ENCODE measurements at regions not wholly inside any gene's neighbourhood (a gene's known extent, or its start where the extent isn't known, plus 50 kb on each side); places are given as distances from the start of the nearest gene placed in this dataset.
"Not testable (repeated sequence)": the region's sequence is repeated elsewhere in the genome, so short reads cannot be mapped to it uniquely, and the experiment has no call there.

DNA sequence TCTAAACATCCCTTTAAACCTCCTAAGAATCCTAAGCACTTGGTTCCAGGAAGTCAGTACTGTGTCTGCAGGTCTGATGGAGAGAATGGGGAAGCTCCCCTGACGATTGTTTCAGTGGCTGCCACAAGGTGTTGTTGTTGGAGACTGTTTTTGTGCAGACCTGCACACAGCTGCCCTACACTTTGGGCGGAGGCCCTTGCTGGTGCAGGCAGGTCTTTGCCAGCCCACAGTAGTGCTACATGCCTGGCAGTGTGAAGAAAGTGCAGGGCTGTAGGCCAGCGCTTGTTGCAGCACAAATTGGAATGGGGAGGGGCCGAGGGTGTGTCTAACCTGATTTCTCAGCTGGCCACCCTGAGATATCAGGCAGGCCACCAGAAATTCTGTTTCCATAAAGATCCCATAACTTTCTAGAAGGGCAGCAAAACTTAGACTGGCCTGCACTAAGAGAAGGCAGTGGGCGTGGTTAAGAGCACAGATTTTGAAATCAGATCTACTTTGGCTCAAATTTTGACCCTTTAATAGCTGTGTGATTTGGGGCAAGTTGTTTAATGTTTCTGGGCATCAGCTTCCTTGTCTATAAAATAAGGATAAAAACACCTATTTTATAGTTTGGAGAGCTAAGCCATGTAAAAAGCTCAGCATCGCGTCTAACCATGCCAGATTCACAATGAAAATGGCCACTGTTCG is 83.7 kb upstream of the SLC1A4 start:
- no peak for DNase-seq (ENCODE audit: extremely low read depth, low read depth)

DNA sequence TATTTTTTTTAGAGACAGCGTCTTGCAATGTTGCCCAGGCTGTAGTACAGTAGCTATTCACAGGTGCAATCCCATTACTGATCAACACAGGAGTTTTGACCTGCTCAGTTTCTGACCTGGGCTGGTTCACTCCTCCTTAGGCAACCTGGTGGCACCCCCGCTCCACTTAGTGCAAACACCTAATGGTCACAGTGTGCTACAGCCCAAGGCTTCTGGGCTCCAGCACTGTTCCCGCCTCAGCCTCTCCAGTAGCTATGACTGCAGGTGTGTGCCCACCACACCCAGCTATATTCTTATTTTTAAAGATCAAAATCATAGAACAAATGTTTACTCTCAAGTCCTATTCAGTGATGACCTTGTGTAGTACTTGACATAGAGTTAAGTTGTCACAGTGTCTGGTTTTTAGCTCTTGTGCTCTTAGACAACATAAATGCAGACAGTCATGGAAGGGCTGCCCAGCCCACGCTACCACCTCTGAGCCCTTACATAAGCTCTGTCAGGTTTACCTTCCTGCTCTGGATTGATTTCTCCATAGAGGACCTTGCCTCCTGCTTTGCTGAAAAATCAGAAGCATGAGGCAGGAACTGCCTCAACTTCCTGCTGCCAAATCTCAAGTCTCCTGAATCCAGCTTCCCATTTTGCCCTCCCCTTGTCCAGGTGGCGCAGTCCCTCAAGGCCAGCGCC is 82.2 kb upstream of the SLC1A4 start:
- DNase-seq (ENCODE audit: extremely low read depth, low read depth) = no peak

DNA sequence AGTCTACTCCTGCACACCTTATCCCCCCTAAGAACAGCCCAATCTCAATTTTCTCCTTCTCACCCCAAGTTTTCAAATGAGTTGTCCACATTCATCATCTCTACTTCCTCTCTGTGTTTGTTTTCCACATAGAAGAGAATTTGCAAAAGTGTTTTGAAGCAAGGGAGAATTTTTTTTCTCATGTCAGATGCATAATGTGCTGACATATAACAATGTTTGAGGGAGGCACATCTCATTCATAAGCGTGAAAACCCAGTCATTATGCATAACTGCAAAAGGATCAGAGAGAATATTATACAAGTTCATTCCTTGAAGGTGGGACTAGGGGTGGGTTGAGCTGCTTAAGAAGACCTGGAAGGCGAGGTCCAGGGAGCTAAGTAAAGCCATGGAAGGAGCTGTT is 80.8 kb upstream of the SLC1A4 start:
- DNase-seq (ENCODE audit: extremely low read depth, low read depth) = no peak

DNA sequence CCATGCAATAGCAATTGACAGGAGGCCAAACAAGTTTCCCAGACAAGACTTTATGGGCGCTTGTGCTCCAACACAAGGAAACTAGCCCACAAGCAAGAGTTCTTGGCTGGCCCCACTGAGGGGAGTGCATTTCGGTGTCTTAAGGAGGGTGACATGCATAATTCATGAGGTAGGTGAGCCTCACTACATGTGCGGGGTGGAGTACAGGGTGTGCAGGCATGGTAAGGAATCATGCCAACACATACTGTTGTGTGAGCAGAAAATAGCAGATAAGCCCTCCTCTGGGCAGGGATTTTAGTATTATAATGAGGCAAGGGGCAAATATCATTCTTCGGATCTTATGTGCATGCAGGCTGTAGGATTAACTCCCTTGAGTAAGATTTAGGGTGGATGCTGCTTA is 78.7 kb upstream of the SLC1A4 start:
- DNase-seq (ENCODE audit: extremely low read depth, low read depth) = no peak

DNA sequence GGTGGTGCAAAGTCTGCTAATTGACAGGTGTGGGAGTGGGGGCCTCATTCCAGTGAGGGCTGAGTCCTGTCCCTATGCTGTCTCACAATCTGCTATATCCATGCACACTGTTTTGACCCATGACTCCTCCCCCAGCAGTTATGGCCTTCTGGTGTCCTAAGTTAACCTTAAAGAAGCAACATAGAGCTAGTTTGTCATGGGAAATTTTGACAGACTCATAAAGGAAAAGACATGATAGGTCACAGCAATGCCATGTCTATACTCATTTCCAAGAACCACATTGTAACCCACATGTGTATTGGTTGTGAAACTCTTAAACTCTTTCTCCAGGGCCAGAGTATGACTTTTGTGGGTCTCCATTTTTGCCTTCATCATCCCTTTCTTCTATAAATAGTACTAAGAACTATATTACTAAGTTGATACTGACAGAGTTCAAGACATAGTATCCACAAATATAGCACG is 78.2 kb upstream of the SLC1A4 start:
- DNase-seq (ENCODE audit: extremely low read depth, low read depth) = no peak

DNA sequence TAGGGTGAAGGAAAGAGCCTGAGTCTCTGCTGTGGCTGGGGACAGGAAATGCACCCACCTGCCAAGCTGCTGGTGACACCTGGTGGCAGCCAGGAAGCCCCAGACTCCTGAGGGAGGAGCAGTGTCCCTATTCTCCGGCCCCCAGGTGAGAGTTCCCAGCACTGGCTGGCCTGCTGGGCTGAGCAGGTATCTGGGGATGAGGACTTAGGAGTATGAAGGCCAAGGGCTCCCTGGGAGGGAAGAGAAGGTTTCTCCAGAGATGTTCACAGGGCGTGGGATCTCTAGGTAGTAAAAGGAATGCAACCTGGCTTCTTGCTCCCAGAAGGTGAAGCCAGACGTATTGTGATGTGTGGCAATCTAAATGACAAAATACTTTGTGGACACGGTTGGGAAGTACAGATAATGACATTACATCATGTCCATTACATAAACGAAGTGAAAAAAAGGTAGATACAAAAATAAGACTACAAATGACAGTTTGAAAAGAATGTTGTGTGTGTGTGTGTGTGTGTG is 75.8 kb upstream of the SLC1A4 start:
- peak; percentile 11 for DNase-seq (ENCODE audit: extremely low read depth, low read depth)

DNA sequence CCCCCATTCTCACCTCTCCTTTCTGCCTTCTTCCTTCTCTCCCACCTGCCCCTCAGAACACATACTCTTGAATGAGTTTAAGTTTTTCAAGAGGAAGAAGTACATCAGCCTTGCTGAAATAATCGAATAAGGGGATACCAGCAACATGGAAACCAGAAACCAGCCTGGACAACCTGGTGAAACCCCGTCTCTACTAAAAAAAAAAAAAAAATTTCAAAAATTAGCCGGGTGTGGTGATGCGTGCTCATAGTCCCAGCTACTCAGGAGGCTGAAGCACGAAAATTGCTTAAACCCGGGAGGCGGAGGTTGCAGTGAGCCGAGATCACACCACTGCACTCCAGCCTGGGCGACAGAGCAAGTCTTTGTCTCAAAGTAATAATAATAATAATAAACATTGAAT is 75.0 kb upstream of the SLC1A4 start:
- DNase-seq (ENCODE audit: extremely low read depth, low read depth) = no peak

DNA sequence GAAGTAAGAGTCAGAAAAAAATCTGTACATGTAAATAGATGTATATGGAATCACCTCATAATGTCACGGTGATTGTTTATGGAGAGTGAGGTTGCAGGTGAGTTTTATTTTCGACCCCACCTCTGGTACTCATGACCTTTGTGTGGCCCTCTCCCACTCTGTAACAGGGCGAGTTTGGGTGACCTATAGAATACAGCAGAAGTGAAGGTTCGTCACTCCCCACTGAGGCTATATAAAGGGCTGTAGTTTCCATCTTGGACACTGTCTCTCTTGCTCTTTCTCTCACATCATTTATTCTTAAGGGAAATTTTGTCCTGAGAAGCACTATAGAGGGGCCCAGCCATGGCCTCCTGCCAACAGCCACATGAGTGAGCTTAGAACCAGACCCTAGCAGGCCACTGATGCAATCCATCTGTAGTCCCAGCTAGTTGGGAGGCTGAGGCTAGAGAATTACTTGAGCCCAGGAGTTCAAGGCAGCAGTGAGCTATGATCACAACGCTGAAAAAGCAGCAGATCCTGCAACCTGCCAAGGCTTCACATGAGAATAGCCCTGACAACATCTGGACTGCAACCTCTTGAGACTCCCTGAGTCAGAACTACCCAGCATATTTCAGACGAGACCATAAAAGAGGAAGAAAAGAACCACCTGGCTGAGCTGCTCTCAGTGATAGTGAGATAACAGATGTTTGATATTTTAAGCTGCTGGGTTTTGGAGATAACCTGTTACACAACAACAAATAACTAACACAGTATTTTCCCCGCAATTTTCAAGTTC is 74.3 kb upstream of the SLC1A4 start:
- DNase-seq (ENCODE audit: extremely low read depth, low read depth) = no peak

DNA sequence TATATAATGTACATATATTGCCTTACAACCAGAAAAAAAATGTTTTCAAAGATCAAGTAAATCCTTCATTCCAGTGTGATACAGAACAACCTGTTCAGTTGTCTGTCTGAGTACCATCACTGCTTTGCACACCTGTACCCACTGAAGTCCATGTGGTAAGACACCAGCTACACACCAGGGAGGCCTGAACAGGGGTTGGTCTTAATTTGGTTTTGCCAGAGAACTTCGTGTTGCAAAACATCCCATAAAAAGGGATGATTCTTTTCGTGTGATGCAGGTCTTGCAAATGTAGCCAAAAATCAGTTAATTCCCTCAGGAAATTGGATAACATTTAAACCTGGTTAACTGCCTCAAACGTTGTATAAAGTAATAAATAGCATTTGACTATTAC is 73.7 kb upstream of the SLC1A4 start:
- DNase-seq (ENCODE audit: extremely low read depth, low read depth) = no peak

DNA sequence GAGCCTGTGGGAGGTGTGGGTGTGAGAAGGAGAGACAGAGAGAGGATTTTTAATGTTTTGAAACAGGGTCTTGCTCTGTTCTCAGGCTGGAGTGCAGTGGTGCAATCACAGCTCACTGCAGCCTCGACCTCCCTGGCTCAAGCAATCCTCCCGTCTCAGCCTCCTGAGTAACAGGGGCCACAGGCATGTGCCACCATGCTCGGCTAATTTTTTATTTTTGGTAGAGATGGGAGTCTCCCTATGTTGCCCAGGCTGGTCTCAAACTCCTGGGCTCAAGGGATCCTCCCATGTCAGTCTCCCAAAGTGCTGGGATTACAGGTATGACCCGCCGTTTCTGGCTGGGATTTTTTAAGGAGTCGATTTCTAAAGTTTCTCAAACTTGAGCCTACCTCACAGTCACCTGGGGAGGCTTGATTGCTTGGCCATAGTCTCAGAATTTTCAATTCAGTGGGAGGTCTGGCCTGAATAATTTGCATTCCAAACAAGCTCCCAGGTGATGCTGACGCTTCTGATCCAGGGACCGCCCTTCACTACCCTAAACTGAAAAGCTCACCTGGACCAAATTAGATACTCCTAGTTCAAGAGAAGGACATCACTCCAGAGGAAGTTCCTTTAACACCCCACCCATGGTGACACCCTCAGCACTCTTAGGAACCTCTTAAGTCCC is 70.8 kb upstream of the SLC1A4 start:
- no peak for DNase-seq (ENCODE audit: extremely low read depth, low read depth)

DNA sequence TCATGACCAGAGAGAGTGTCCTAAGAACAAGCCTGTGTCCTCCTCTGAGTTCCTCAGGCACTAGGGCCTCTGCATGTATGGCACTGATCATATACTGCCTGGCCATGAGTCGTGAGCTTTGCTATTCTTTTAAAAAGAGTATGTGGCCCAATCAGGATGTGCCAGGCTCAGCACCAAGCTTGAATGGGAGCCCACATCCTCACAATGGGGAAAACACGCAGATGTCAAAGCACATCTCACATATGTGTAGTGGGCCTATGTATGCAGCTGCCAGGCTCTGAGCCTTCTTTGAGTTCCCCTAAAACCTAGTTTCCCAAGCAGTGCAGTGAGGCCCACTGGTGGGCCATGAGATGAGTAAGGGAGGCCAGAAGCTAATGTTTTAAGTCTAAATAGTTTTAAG is 69.9 kb upstream of the SLC1A4 start:
- DNase-seq (ENCODE audit: extremely low read depth, low read depth) = no peak

DNA sequence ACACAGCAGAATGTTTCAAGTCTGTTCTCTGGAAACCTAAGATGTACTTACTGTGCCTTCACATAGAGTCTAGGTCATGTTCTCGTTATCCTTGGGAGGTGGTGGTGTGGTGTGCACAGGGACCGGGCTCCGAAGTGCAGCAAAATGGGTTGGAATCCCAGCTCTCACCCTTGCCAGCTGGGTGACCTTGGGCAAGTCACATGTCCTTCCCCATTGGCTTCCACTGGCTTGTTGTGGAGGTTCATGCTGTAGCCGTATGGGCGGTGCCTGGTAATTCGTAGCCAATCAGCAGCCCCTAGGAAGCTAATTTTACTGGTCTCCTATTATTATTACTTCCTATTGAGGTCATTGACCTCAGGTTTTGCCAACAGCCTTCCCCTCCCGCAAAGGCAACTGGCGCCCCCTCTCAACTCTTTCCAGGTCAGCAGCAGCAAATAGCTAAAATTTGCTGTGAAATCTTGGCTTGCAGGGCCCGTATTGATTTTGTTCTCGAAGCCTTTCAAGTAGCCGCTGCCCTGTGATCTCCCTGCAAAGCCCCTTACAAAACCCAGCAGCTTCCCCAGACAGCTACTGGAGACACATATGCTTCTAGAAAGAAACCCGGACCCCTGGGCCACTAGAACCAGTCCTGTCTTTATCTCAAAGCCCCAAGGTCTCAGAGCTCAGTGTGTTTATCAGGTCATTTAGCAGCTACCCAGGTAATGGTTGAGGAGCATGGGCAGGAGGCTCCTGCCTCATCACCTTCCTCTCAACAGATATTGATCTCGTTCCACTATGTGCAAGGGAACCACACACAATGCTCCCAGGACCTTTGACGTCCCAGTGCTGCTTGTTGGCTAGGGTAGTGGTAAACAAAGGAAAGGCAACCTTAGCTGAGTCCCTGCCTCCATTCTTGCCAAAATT is 66.5 kb upstream of the SLC1A4 start:
- DNase-seq (ENCODE audit: extremely low read depth, low read depth) = no peak

DNA sequence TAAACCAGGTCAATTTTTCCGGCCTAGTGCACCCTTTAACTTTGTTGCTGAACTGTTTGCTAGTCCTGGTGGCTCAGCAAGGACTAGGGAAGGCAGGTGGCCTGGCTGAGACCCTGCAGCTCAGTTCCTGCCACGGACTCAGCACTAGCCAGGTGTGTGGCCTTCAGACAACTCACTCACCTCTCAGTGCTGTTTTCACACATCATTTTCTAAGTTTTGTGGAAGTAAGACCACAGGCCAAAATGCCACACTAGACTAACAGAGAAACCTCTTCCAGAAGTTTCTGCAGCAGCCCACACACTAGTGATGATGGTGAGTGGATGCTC is 65.9 kb upstream of the SLC1A4 start:
- no peak for DNase-seq (ENCODE audit: extremely low read depth, low read depth)

DNA sequence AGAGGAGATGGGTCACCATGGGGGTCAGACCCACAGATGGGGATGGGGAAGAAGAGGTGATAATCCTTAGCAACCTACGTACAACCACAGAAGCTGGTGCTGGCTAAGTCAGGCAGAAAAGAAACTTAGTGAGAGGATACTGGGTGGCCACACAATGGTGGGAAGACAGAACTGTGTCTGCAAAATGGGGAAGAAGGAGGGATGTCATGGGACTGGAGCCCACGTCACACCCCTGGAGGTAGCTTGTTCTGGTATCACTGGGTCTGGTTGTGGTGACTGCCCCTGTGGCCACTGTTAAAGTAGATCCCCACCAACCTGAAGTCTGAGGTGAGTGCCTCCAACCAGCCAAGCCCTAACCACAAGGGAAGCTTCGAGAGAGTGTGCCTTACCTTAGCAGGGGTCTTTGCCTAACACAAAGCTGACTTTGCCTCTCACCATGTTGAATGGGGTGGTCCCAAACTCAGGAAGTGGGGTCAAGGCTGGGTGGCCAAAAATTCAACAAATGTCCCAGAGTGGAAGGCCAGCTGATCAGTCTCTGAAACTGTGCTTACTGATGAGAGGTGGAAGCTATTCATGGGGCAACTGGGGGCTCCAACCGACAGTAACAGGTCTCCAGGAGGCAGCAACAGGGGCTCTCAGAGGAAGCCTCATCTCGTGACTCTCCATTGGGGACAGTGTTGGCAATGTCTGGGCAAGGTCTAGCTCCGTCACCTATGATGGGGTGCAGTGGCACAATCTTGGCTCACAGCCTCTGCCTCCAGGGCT is 64.8 kb upstream of the SLC1A4 start:
- DNase-seq (ENCODE audit: extremely low read depth, low read depth) = no peak

DNA sequence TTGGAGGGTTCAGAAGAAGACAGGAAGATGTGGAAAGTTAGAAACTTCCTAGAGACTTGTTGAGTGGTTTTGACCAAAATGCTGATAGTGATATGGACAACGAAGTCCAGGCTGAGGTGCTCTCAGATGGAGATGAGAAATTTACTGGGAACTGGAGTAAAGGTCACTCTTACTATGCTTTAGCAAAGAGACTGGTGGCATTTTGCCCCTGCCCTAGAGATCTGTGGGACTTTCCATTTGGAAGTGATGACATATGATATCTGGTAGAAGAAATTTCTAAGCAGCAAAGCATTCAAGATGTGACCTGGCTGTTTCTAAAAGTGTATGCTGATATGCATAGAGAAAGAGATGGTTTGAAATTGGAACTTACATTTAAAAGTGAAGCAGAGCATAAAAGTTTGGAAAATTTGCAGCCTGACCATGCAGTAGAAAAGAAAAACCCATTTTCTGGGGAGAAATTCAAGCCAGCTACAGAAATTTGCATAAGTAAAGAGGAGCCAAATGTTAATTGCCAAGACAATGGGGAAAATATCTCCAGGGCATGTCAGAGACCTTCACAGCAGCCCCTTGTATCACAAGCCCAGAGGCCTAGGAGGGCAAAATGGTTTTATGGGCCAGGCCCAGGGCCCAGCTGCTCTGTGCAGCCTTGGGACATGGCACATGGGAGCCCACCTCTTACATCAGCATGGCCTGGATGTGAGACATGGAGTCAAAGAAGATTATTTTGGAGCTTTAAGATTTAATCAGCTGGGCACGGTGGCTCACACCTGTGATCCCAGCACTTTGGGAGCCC is 63.1 kb upstream of the SLC1A4 start:
- DNase-seq (ENCODE audit: extremely low read depth, low read depth) = not testable (repeated sequence)

DNA sequence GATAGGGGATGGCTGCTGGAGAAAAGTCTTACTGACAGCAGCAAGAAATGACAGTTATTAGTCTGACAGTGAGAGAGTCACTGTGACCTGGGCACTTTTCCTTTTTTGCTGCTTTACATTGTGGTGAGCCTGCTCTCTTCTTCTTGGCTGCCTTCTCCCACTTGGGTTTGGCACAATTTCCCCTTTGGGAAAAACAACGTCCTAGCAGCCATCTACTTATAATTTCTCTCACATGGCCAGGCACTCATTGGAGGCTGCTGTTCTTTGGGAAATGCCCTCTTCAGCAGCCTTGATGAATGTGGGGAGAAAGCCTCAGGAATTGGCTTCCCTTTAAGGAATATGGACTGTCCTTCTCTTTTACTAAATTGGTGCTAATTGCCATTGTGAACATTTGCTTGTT is 60.4 kb upstream of the SLC1A4 start:
- no peak for DNase-seq (ENCODE audit: extremely low read depth, low read depth)

DNA sequence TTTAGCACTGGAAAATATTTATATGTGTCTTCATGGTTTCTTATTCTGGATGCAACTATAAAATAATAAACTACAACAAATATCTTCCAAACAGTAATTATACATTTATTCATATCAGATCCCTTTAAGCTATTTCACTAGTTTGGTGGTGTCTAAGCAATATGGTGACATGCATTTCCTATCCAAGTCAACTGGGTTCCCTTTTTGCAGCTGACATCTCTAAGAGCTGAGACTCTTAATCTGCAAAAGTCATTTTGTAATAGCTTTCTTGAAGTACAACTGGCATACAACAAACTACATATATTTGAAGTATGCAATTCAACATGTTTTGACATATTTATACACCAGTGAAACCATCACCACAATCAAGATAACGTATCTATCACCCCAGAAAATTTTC is 59.9 kb upstream of the SLC1A4 start:
- DNase-seq (ENCODE audit: extremely low read depth, low read depth) = no peak

DNA sequence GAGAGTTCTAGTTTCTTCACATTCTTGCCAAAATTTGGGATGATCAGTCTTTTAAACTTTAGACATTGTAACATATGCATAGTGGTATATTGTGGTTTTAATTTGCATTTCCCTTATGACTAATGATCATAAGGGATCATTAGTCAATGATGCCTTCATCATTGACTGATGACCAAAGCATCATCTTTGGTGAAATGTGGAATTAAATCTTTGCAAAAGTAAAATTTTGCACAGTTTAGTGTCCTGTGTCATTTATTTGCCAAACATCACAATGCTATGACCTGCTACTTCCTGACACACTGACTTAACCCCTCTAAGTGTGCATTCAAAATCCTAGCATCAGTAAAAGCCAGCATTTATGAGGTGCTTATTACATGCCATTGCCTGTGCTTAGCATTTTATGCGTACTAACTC is 58.9 kb upstream of the SLC1A4 start:
- no peak for DNase-seq (ENCODE audit: extremely low read depth, low read depth)

Measured in NCI-H460 (cell line).